ENCODE measurements at regions not wholly inside any gene's neighbourhood (a gene's known extent, or its start where the extent isn't known, plus 50 kb on each side); places are given as distances from the start of the nearest gene placed in this dataset.

DNA sequence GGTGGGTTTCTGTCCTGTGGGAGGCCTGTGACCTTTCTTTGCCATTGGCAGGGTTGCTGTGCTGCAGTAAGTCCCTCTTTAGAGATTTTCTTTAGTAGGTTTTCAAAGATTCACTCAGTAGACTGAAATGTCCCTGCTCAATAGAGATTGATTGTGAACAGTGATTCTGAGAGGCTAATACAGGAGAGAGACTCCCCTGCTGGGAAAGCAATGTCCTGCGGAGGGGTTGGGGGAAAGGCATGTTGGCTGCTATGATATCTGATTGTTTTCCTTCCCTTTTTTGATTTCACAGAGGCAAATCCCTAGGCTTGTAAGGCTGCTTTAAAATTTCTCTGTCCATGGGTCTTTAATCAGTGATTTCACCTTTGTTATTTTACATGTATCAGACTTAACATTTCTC is 589.9 kb downstream of the ADGRL2 start:
- intact Hi-C loops (cut with DNase I, micrococcal nuclease), result no loop called here
- Histone ChIP-seq H3K27ac (ENCODE audit: low read depth in 1 of 2, low read length in 2 of 2) (no peak overlapping the region), H3K4me3 (ENCODE audit: low read length) (no peak overlapping the region), H3K4me1 (ENCODE audit: insufficient read depth, low read length) (no peaks in the 10 kb centered on the region), H3K36me3 (ENCODE audit: insufficient read depth, low read length) (no peaks in the 10 kb centered on the region), H3K9me3 (ENCODE audit: control insufficient read depth in 1 of 2, insufficient read depth in 1 of 2, low read length in 2 of 2) (no peaks in the 10 kb centered on the region), H3K27me3 (ENCODE audit: control insufficient read depth in 1 of 2, insufficient read depth in 2 of 2, low read length in 2 of 2) (no peaks in the 10 kb centered on the region)
- Mint-ChIP-seq H3K27ac (no peak overlapping the region), H3K9me3 (no peaks in the 10 kb centered on the region), H3K27me3 (no peaks in the 10 kb centered on the region), H3K36me3 (ENCODE audit: low read depth) (no peaks in the 10 kb centered on the region), H3K4me1 (ENCODE audit: low read depth) (no peaks in the 10 kb centered on the region), H3K4me3 (no peak overlapping the region)
- no peak for TF ChIP-seq CTCF (IDR thresholded peaks at IDR 0.05)
- DNase-seq (no peak), ATAC-seq (ENCODE audit: poor library complexity) (no peak)
- CTCF ChIA-PET, result no interaction called here
- POLR2A ChIA-PET, result no interaction called here

GRCh38 chr1:82388679-82389078 is 587.9 kb downstream of the ADGRL2 start:
- ChIA-PET POLR2A (no interaction called here), CTCF (no interaction called here)
- Mint-ChIP-seq H3K27me3 (no peaks in the 10 kb centered on the region), H3K4me3 (no peak overlapping the region), H3K27ac (no peak overlapping the region), H3K36me3 (ENCODE audit: low read depth) (no peaks in the 10 kb centered on the region), H3K4me1 (ENCODE audit: low read depth) (no peaks in the 10 kb centered on the region), H3K9me3 (no peaks in the 10 kb centered on the region)
- Histone ChIP-seq H3K27me3 (ENCODE audit: control insufficient read depth in 1 of 2, insufficient read depth in 2 of 2, low read length in 2 of 2) (no peaks in the 10 kb centered on the region), H3K9me3 (ENCODE audit: control insufficient read depth in 1 of 2, insufficient read depth in 1 of 2, low read length in 2 of 2) (no peaks in the 10 kb centered on the region), H3K36me3 (ENCODE audit: insufficient read depth, low read length) (no peaks in the 10 kb centered on the region), H3K4me1 (ENCODE audit: insufficient read depth, low read length) (no peaks in the 10 kb centered on the region), H3K27ac (ENCODE audit: low read depth in 1 of 2, low read length in 2 of 2) (no peak overlapping the region), H3K4me3 (ENCODE audit: low read length) (no peak overlapping the region)
- intact Hi-C loops (cut with DNase I, micrococcal nuclease), result no loop called here
- ATAC-seq (ENCODE audit: poor library complexity) (no peak), DNase-seq (no peak)
- TF ChIP-seq CTCF (IDR thresholded peaks at IDR 0.05), result no peak

DNA sequence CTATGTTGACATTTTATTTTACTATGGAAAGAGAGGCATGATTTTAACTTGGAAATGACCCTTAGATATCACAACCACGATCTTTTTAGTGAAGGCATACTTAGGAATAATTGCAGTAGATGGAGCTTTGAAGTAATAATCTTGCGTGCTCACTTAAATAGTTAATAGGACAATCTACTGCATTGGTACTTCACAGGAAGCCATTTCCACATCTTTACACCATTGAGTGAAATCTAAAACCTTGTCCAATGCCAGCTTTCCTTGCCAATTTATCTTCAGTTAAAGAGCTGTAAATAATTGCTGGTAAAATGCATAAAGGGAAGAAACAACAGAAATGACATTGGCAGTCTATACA is 586.3 kb downstream of the ADGRL2 start:
- no peak for TF ChIP-seq CTCF (IDR thresholded peaks at IDR 0.05)
- Mint-ChIP-seq H3K27me3 (no peaks in the 10 kb centered on the region), H3K9me3 (no peaks in the 10 kb centered on the region), H3K4me3 (no peak overlapping the region), H3K27ac (no peak overlapping the region), H3K4me1 (ENCODE audit: low read depth) (no peaks in the 10 kb centered on the region), H3K36me3 (ENCODE audit: low read depth) (no peaks in the 10 kb centered on the region)
- Histone ChIP-seq H3K9me3 (ENCODE audit: control insufficient read depth in 1 of 2, insufficient read depth in 1 of 2, low read length in 2 of 2) (peaks cover 0 to 4% of the 10 kb centered on the region in 2 experiments), H3K36me3 (ENCODE audit: insufficient read depth, low read length) (no peaks in the 10 kb centered on the region), H3K27ac (ENCODE audit: low read depth in 1 of 2, low read length in 2 of 2) (no peak overlapping the region), H3K27me3 (ENCODE audit: control insufficient read depth in 1 of 2, insufficient read depth in 2 of 2, low read length in 2 of 2) (no peaks in the 10 kb centered on the region), H3K4me3 (ENCODE audit: low read length) (no peak overlapping the region), H3K4me1 (ENCODE audit: insufficient read depth, low read length) (no peaks in the 10 kb centered on the region)
- ChIA-PET CTCF (interaction anchor here (1.0 kb wide), 1 partner anchor 15 kb away, joined by 3 read pairs; no protein-coding TSS in a partner anchor), POLR2A (interaction anchor here (0.6 kb wide), 1 partner anchor 29 kb away, joined by 3 read pairs; no protein-coding TSS in a partner anchor)
- ATAC-seq (ENCODE audit: poor library complexity), result no peak
- intact Hi-C loops (cut with DNase I, micrococcal nuclease), result no loop called here
- no peak for DNase-seq
